ENCODE measurements at regions not wholly inside any gene's neighbourhood (a gene's known extent, or its start where the extent isn't known, plus 50 kb on each side); places are given as distances from the start of the nearest gene placed in this dataset.

- no peaks in the 10 kb centered on the region for H3K36me3 ChIP-seq (ENCODE audit: low read depth, missing control alignments)
- no peak for TF ChIP-seq POLR2A (IDR thresholded peaks at IDR 0.05)
- no peak for TF ChIP-seq CTCF (IDR thresholded peaks at IDR 0.05)
- WGBS, 2 donors, result 76 to 79% methylated on average over 11 of the region's 11 CpGs
Measured at GRCh38 chr5:179470201-179470600, 80.2 kb upstream of the RUFY1 start.

GRCh38 chr5:179468696-179469095 lies 81.7 kb upstream of the RUFY1 start:
- Histone ChIP-seq H3K27ac (no peak overlapping the region), H3K4me1 (no peaks in the 10 kb centered on the region), H3K4me3 (no peak overlapping the region), H3K36me3 (ENCODE audit: low read depth, missing control alignments) (no peaks in the 10 kb centered on the region), H3K27me3 (no peaks in the 10 kb centered on the region), H3K9me3 (no peaks in the 10 kb centered on the region)
- DNase-seq, result no peak
- TF ChIP-seq CTCF (IDR thresholded peaks at IDR 0.05) (no peak), POLR2A (IDR thresholded peaks at IDR 0.05) (no peak)
- 67 to 79% methylated on average over 3 to 7 of the region's 8 CpGs for WGBS, 2 donors
- intact Hi-C loops (cut with DNase I; ENCODE audit: low total_unique reads), result no loop called here

More at GRCh38 chr5:179470201-179470600, 80.2 kb upstream of the RUFY1 start:
- H3K27me3 ChIP-seq, result no peaks in the 10 kb centered on the region
- intact Hi-C loops (cut with DNase I; ENCODE audit: low total_unique reads), result no loop called here
- H3K9me3 ChIP-seq, result no peaks in the 10 kb centered on the region
- no peak for DNase-seq
- H3K4me3 ChIP-seq, result no peak overlapping the region
- no peak overlapping the region for H3K27ac ChIP-seq
- H3K4me1 ChIP-seq, result no peaks in the 10 kb centered on the region

- no peak for TF ChIP-seq POLR2A (IDR thresholded peaks at IDR 0.05)
- TF ChIP-seq CTCF (IDR thresholded peaks at IDR 0.05), result no peak
- Histone ChIP-seq H3K36me3 (ENCODE audit: low read depth, missing control alignments) (no peaks in the 10 kb centered on the region), H3K4me3 (no peak overlapping the region), H3K9me3 (no peaks in the 10 kb centered on the region), H3K4me1 (no peaks in the 10 kb centered on the region), H3K27ac (no peak overlapping the region), H3K27me3 (no peaks in the 10 kb centered on the region)
- no peak for DNase-seq
- intact Hi-C loops (cut with DNase I; ENCODE audit: low total_unique reads), result no loop called here
- WGBS, 2 donors, result 94 to 96% methylated on average over 11 of the region's 11 CpGs
Measured at GRCh38 chr5:179467441-179467840, 82.9 kb upstream of the RUFY1 start.

GRCh38 chr5:179464631-179465030 lies 85.7 kb upstream of the RUFY1 start:
- Histone ChIP-seq H3K4me1 (peaks cover 9% of the 10 kb centered on the region), H3K36me3 (ENCODE audit: low read depth, missing control alignments) (no peaks in the 10 kb centered on the region), H3K27ac (no peak overlapping the region), H3K27me3 (no peaks in the 10 kb centered on the region), H3K9me3 (no peaks in the 10 kb centered on the region), H3K4me3 (no peak overlapping the region)
- no peak for DNase-seq
- TF ChIP-seq CTCF (IDR thresholded peaks at IDR 0.05), result no peak
- WGBS, 2 donors, result 91 to 97% methylated on average over 10 of the region's 10 CpGs
- intact Hi-C loops (cut with DNase I; ENCODE audit: low total_unique reads), result no loop called here

GRCh38 chr5:179462040-179462439 lies 88.3 kb upstream of the RUFY1 start:
- 80 to 86% methylated on average over 9 to 12 of the region's 12 CpGs for WGBS, 2 donors
- intact Hi-C loops (cut with DNase I; ENCODE audit: low total_unique reads), result no loop called here
- no peak for DNase-seq

More at GRCh38 chr5:179462040-179462439, 88.3 kb upstream of the RUFY1 start:
- TF ChIP-seq CTCF (IDR thresholded peaks at IDR 0.05), result no peak
- TF ChIP-seq POLR2A (IDR thresholded peaks at IDR 0.05), result no peak
- H3K36me3 ChIP-seq (ENCODE audit: low read depth, missing control alignments), result no peaks in the 10 kb centered on the region
- H3K9me3 ChIP-seq, result no peaks in the 10 kb centered on the region
- H3K27ac ChIP-seq, result no peak overlapping the region
- H3K27me3 ChIP-seq, result no peaks in the 10 kb centered on the region
- no peak overlapping the region for H3K4me3 ChIP-seq
- H3K4me1 ChIP-seq, result peaks cover 12% of the 10 kb centered on the region
